ENCODE measurements at regions not wholly inside any gene's neighbourhood (a gene's known extent, or its start where the extent isn't known, plus 50 kb on each side); places are given as distances from the start of the nearest gene placed in this dataset.

- no peak overlapping the region for H3K4me3 ChIP-seq (replicated peaks; ENCODE audit: low read depth, low read length)
- no peak for TF ChIP-seq CTCF (IDR thresholded peaks at IDR 0.05; ENCODE audit: low read length, missing control alignments)
- DNase-seq (ENCODE audit: low read depth) = no peak
Measured at GRCh38 chr21:27261676-27262075, 294.8 kb upstream of the ADAMTS5 start.

GRCh38 chr21:27260728-27261127, 293.8 kb upstream of the ADAMTS5 start:
- no peak for DNase-seq (ENCODE audit: low read depth)
- no peak for TF ChIP-seq CTCF (IDR thresholded peaks at IDR 0.05; ENCODE audit: low read length, missing control alignments)
- H3K4me3 ChIP-seq (replicated peaks; ENCODE audit: low read depth, low read length) = no peak overlapping the region

GRCh38 chr21:27258742-27259448, 292.0 kb upstream of the ADAMTS5 start:
- TF ChIP-seq CTCF (IDR thresholded peaks at IDR 0.05; ENCODE audit: low read length, missing control alignments) = no peak
- DNase-seq (ENCODE audit: low read depth) = no peak
- H3K4me3 ChIP-seq (replicated peaks; ENCODE audit: low read depth, low read length) = no peak overlapping the region

GRCh38 chr21:27257908-27258556, 291.1 kb upstream of the ADAMTS5 start:
- no peak for TF ChIP-seq CTCF (IDR thresholded peaks at IDR 0.05; ENCODE audit: low read length, missing control alignments)
- H3K4me3 ChIP-seq (replicated peaks; ENCODE audit: low read depth, low read length) = no peak overlapping the region
- no peak for DNase-seq (ENCODE audit: low read depth)

- DNase-seq (ENCODE audit: low read depth) = no peak
- no peak overlapping the region for H3K4me3 ChIP-seq (replicated peaks; ENCODE audit: low read depth, low read length)
- no peak for TF ChIP-seq CTCF (IDR thresholded peaks at IDR 0.05; ENCODE audit: low read length, missing control alignments)
Measured at GRCh38 chr21:27257226-27257625, 290.3 kb upstream of the ADAMTS5 start.

- no peak overlapping the region for H3K4me3 ChIP-seq (replicated peaks; ENCODE audit: low read depth, low read length)
- TF ChIP-seq CTCF (IDR thresholded peaks at IDR 0.05; ENCODE audit: low read length, missing control alignments) = no peak
- no peak for DNase-seq (ENCODE audit: low read depth)
Measured at GRCh38 chr21:27251752-27252151, 284.9 kb upstream of the ADAMTS5 start.

GRCh38 chr21:27250366-27250765, 283.5 kb upstream of the ADAMTS5 start:
- TF ChIP-seq CTCF (IDR thresholded peaks at IDR 0.05; ENCODE audit: low read length, missing control alignments) = no peak
- DNase-seq (ENCODE audit: low read depth) = no peak
- H3K4me3 ChIP-seq (replicated peaks; ENCODE audit: low read depth, low read length) = no peak overlapping the region
